ENCODE measurements at regions not wholly inside any gene's neighbourhood (a gene's known extent, or its start where the extent isn't known, plus 50 kb on each side); places are given as distances from the start of the nearest gene placed in this dataset.
A peak's percentile ranks its signal among the peaks of the same experiment; 100 is the strongest.

GRCh38 chr3:182530316-182530715 is 263.0 kb upstream of the ATP11B start:
- H3K27ac ChIP-seq = no peak overlapping the region
- no peak overlapping the region for H3K4me3 ChIP-seq
- ATAC-seq (replicated peaks in 6 of 8) = no peak
- peaks cover 0 to 8% of the 10 kb centered on the region in 2 donors for H3K4me1 ChIP-seq (replicated peaks in 1 of 2)
- 0 to 100% (median 92%) methylated on average over 1 to 3 of the region's 3 CpGs; no CpG with 5 or more reads in 3 of the 10 experiments for WGBS, 10 experiments
- in situ Hi-C loops (cut with MboI; ENCODE audit: low pct_unique_long_range_greater_than_20kb in 2 of 9, low sequenced_read_pairs in 9 of 9, unreplicated experiment in 9 of 9) = no loop called here

GRCh38 chr3:182533394-182533793 is 259.9 kb upstream of the ATP11B start:
- ATAC-seq (replicated peaks in 6 of 8) = no peak
- in situ Hi-C loops (cut with MboI; ENCODE audit: low pct_unique_long_range_greater_than_20kb in 2 of 9, low sequenced_read_pairs in 9 of 9, unreplicated experiment in 9 of 9) = no loop called here
- WGBS, 10 experiments = 0 to 92% (median 46%) methylated on average over 1 to 2 of the region's 2 CpGs; no CpG with 5 or more reads in 2 of the 10 experiments

GRCh38 chr3:182544542-182544941 is 248.8 kb upstream of the ATP11B start:
- H3K4me1 ChIP-seq (replicated peaks in 1 of 2) = no peaks in the 10 kb centered on the region
- no peak overlapping the region for H3K27ac ChIP-seq
- H3K4me3 ChIP-seq = no peak overlapping the region
- 0 to 100% (median 91%) methylated on average over 1 to 5 of the region's 5 CpGs; no CpG with 5 or more reads in 1 of the 10 experiments for WGBS, 10 experiments
- ATAC-seq (replicated peaks in 6 of 8) = no peak
- in situ Hi-C loops (cut with MboI; ENCODE audit: low pct_unique_long_range_greater_than_20kb in 2 of 9, low sequenced_read_pairs in 9 of 9, unreplicated experiment in 9 of 9) = no loop called here

More at GRCh38 chr3:182533394-182533793, 259.9 kb upstream of the ATP11B start:
- Histone ChIP-seq H3K4me3 (no peak overlapping the region), H3K27ac (no peak overlapping the region), H3K4me1 (replicated peaks in 1 of 2) (peaks cover 0 to 2% of the 10 kb centered on the region in 2 donors)

DNA sequence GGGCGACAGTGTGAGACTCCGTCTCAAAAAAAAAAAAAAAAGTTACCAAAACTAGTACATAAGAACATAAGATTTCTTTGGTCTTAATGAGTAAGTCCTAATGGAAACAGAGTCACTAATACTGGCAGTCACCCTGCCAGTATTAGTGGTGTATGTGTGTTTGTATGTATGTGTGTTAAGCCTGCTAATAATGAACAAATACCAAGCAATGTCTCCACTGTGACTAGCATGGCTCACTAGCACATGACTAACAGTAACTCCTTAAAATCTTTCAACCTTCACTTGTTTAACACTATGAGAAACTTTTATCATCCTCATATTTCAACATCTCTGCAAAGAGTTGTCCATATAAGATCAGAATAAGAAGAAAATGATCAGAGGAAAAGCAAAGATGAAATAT is 231.0 kb upstream of the ATP11B start:
- in situ Hi-C loops (cut with MboI; ENCODE audit: low pct_unique_long_range_greater_than_20kb in 2 of 9, low sequenced_read_pairs in 9 of 9, unreplicated experiment in 9 of 9) = no loop called here
- no peak for ATAC-seq (replicated peaks in 6 of 8)
- 17 to 100% (median 75%) methylated on average over 1 to 2 of the region's 2 CpGs; no CpG with 5 or more reads in 7 of the 10 experiments for WGBS, 10 experiments

GRCh38 chr3:182565916-182566796 is 227.1 kb upstream of the ATP11B start:
- in situ Hi-C loops (cut with MboI; ENCODE audit: low pct_unique_long_range_greater_than_20kb in 2 of 9, low sequenced_read_pairs in 9 of 9, unreplicated experiment in 9 of 9) = no loop called here
- peak in 7 of 8 experiments; percentile 42 to 74 (median 65) for ATAC-seq (replicated peaks in 6 of 8)
- Histone ChIP-seq H3K27ac (peak overlapping the region; percentile 0 to 25), H3K4me3 (no peak overlapping the region), H3K4me1 (replicated peaks in 1 of 2) (peaks cover 28 to 44% of the 10 kb centered on the region in 2 donors)
- 0 to 40% (median 20%) methylated on average over 1 to 6 of the region's 6 CpGs; no CpG with 5 or more reads in 1 of the 10 experiments for WGBS, 10 experiments

More for the DNA sequence above, 231.0 kb upstream of the ATP11B start:
- H3K4me3 ChIP-seq = no peak overlapping the region
- H3K27ac ChIP-seq = no peak overlapping the region
- H3K4me1 ChIP-seq (replicated peaks in 1 of 2) = peaks cover 19 to 22% of the 10 kb centered on the region in 2 donors

- WGBS, 10 experiments = 0 to 50% (median 15%) methylated on average over 1 of the region's 1 CpG; no CpG with 5 or more reads in 2 of the 10 experiments
- peak overlapping the region; percentile 46 to 51 for H3K27ac ChIP-seq
- no peak overlapping the region for H3K4me3 ChIP-seq
- in situ Hi-C loops (cut with MboI; ENCODE audit: low pct_unique_long_range_greater_than_20kb in 2 of 9, low sequenced_read_pairs in 9 of 9, unreplicated experiment in 9 of 9) = no loop called here
- peak; percentile 16 to 78 (median 68) for ATAC-seq (replicated peaks in 6 of 8)
- H3K4me1 ChIP-seq (replicated peaks in 1 of 2) = peaks cover 28 to 44% of the 10 kb centered on the region in 2 donors
Observed at GRCh38 chr3:182567700-182568099, 225.6 kb upstream of the ATP11B start.

GRCh38 chr3:182568261-182568660 is 225.0 kb upstream of the ATP11B start:
- 0 to 93% (median 55%) methylated on average over 1 to 3 of the region's 3 CpGs; no CpG with 5 or more reads in 1 of the 10 experiments for WGBS, 10 experiments
- peak in 5 of 8 experiments; percentile 47 to 64 (median 62) for ATAC-seq (replicated peaks in 6 of 8)
- Histone ChIP-seq H3K4me1 (replicated peaks in 1 of 2) (peaks cover 28 to 44% of the 10 kb centered on the region in 2 donors), H3K27ac (peak overlapping the region; percentile 46 to 51), H3K4me3 (no peak overlapping the region)
- in situ Hi-C loops (cut with MboI; ENCODE audit: low pct_unique_long_range_greater_than_20kb in 2 of 9, low sequenced_read_pairs in 9 of 9, unreplicated experiment in 9 of 9) = no loop called here

DNA sequence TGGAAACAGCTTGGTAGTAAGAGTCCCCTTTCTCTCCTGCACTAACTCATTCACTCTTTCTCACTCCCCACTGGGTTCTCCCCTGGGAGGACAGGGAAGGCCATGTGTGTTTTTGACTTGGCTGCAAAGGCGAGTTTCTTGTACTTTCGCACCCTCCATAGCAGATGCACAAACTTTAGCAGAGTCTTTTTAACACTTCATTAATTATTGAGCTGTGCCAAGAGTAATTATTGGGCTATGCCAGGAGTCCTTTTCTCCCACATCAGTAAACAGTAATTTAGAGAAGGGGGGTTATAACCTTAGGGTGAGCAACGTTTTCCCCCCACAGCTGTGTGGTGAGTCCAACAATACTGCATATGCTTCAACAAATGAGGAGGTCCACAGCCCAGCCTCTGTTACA is 224.4 kb upstream of the ATP11B start:
- Histone ChIP-seq H3K4me1 (replicated peaks in 1 of 2) (peaks cover 28 to 44% of the 10 kb centered on the region in 2 donors), H3K4me3 (no peak overlapping the region), H3K27ac (peak overlapping the region in 1 of 2 donors; percentile 7)
- ATAC-seq (replicated peaks in 6 of 8) = peak in 1 of 8 experiments; percentile 44
- WGBS, 10 experiments = 24 to 80% (median 60%) methylated on average over 1 to 3 of the region's 3 CpGs; no CpG with 5 or more reads in 4 of the 10 experiments
- in situ Hi-C loops (cut with MboI; ENCODE audit: low pct_unique_long_range_greater_than_20kb in 2 of 9, low sequenced_read_pairs in 9 of 9, unreplicated experiment in 9 of 9) = no loop called here

DNA sequence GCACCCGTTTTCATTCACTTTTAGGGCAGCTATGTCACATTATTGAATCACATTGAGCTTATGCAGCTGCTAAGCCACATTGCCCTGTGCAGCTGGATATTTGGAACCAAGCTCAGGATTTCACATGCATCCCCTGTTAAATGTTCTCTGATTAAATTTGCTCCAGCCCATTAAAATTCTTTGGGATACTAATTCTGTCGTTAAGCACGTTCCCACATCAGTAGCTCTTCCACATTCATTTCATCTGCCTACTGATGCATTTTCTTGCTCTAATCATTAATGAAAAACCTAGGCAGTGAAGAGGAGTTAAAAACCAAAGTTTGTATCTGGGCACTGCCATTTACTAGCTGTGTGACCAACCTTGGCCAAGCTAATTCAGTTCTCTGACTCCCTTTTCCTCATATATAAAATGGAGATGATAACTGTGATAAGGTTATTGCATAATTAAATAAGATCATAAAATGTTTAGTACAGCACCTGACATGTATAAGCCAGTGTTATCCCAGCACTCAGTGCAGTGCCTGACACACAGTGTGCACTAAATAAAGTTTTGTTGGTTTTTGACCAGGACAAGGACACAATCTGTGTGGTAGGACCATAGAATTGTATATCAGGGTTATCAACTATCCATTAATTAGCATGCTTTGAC is 222.2 kb upstream of the ATP11B start:
- WGBS, 10 experiments = 0 to 89% (median 78%) methylated on average over 1 to 3 of the region's 3 CpGs; no CpG with 5 or more reads in 4 of the 10 experiments
- no peak for ATAC-seq (replicated peaks in 6 of 8)
- peaks cover 20 to 34% of the 10 kb centered on the region in 2 donors for H3K4me1 ChIP-seq (replicated peaks in 1 of 2)
- H3K4me3 ChIP-seq = no peak overlapping the region
- in situ Hi-C loops (cut with MboI; ENCODE audit: low pct_unique_long_range_greater_than_20kb in 2 of 9, low sequenced_read_pairs in 9 of 9, unreplicated experiment in 9 of 9) = no loop called here
- no peak overlapping the region for H3K27ac ChIP-seq

DNA sequence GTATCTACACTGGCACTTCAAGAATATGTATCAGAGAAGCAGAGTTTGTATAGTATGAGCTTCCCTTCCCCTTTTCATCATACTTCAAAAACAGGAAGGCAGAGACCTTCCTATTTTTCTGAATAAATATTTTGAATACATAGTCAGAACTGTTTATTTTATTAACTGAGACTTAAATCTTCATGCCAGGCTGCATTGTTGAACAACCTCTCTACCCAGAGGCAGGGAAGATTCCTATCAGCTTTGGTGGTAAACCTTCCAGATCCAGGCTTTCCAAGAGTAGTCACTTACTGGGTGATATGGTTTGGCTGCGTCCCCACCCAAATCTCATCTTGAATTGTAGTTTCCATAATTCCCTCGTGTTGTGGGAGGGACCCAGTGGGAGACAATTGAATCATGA is 217.4 kb upstream of the ATP11B start:
- Histone ChIP-seq H3K4me3 (no peak overlapping the region), H3K4me1 (replicated peaks in 1 of 2) (no peaks in the 10 kb centered on the region), H3K27ac (no peak overlapping the region)
- no peak for ATAC-seq (replicated peaks in 6 of 8)
- in situ Hi-C loops (cut with MboI; ENCODE audit: low pct_unique_long_range_greater_than_20kb in 2 of 9, low sequenced_read_pairs in 9 of 9, unreplicated experiment in 9 of 9) = no loop called here
- 0 to 100% (median 94%) methylated on average over 1 to 2 of the region's 2 CpGs; no CpG with 5 or more reads in 4 of the 10 experiments for WGBS, 10 experiments

GRCh38 chr3:182583545-182583944 is 209.8 kb upstream of the ATP11B start:
- Histone ChIP-seq H3K27ac (no peak overlapping the region), H3K4me3 (no peak overlapping the region), H3K4me1 (replicated peaks in 1 of 2) (no peaks in the 10 kb centered on the region)
- no peak for ATAC-seq (replicated peaks in 6 of 8)
- 13 to 100% (median 86%) methylated on average over 1 to 4 of the region's 4 CpGs for WGBS, 10 experiments
- in situ Hi-C loops (cut with MboI; ENCODE audit: low pct_unique_long_range_greater_than_20kb in 2 of 9, low sequenced_read_pairs in 9 of 9, unreplicated experiment in 9 of 9) = no loop called here

DNA sequence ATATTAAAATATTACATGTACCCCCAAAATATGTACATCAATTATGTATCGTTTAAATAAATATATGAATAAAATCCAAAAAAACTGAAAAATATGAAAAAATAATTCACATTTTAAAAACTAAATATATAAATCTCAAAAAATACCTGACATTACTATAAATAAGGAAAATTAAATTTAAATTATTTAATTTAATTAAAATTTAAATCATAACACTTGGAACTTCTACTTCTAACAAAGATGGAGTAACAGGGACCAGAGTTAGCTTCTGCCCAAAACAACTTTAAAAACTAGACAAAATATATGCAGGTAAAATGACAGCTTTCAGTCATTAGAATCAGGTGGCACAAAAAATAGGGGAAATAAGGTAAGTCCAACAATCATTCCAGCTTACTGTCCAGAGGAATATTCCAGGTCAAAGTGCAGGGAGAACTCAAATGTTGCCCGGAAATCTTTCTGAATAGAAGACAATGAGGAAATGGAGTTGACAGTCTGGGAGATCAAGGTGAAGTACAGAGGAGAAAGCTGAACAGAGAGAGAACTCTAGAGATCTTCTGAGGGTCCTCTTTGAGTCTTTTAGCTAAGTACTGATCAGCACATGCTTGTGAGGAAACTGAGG is 207.7 kb upstream of the ATP11B start:
- WGBS, 10 experiments = 0 to 100% (median 78%) methylated on average over 1 to 2 of the region's 2 CpGs
- Histone ChIP-seq H3K27ac (no peak overlapping the region), H3K4me1 (replicated peaks in 1 of 2) (no peaks in the 10 kb centered on the region), H3K4me3 (no peak overlapping the region)
- ATAC-seq (replicated peaks in 6 of 8) = no peak
- in situ Hi-C loops (cut with MboI; ENCODE audit: low pct_unique_long_range_greater_than_20kb in 2 of 9, low sequenced_read_pairs in 9 of 9, unreplicated experiment in 9 of 9) = no loop called here

GRCh38 chr3:182592747-182593146 is 200.6 kb upstream of the ATP11B start:
- Histone ChIP-seq H3K4me3 (no peak overlapping the region), H3K4me1 (replicated peaks in 1 of 2) (no peaks in the 10 kb centered on the region), H3K27ac (no peak overlapping the region)
- WGBS, 10 experiments = 0 to 100% (median 89%) methylated on average over 1 to 3 of the region's 3 CpGs
- in situ Hi-C loops (cut with MboI; ENCODE audit: low pct_unique_long_range_greater_than_20kb in 2 of 9, low sequenced_read_pairs in 9 of 9, unreplicated experiment in 9 of 9) = no loop called here
- no peak for ATAC-seq (replicated peaks in 6 of 8)

All from motor neuron (in vitro differentiated cells).